ENCODE measurements at regions not wholly inside any gene's neighbourhood (a gene's known extent, or its start where the extent isn't known, plus 50 kb on each side); places are given as distances from the start of the nearest gene placed in this dataset.

DNA sequence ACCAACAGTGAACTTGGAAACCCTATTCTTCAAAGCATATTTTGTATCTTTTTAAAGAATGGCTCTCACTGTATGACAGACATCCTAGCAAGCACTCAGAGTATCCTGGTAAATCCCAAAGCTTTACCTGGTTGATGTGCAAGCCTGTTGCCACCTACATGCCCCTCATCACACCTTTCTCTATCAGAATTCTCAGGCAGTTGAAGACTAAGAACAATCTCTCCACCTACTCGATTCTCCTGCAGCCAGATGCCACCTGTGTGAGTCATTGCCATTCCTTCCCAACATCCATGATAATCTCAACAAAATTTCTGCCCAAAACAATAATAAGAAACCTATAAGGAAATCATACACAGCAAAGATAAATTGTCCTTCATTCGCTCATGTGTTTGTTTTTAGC is 659.8 kb downstream of the BCL11A start:
- TF ChIP-seq CTCF (IDR thresholded peaks at IDR 0.05; ENCODE audit: low read depth, low read length), result no peak
- no peak for TF ChIP-seq EZH2phosphoT487 (IDR thresholded peaks at IDR 0.05; ENCODE audit: low read depth)

Data from OCI-LY3 (cell line).